Tibial nerve (tissue), 4 donors: ENCODE measurements at regions not wholly inside any gene's neighbourhood (a gene's known extent, or its start where the extent isn't known, plus 50 kb on each side); places are given as distances from the start of the nearest gene placed in this dataset.

ENCODE experiments used
- DNase-seq, 2 donors: peaks; one replicate each; pipeline ENCODE4 v3.0.0-alpha.2; 2019; ENCODE audit warnings: low spot score in 2 of 2
- H3K27ac ChIP-seq, 4 donors: fragments of 200-600 bp; sonication (generic) in 3 of 4; one replicate each; pipeline ENCODE4 v1.5.1; 2017 to 2019; ENCODE audit warnings: mild to moderate bottlenecking in 1 of 4
- H3K27me3 ChIP-seq, 2 donors: fragments of 200-600 bp; sonication (generic) in 1 of 2; one replicate each; pipeline versions ENCODE4 v1.5.1 to v1.6.0; 2017 to 2019
- H3K36me3 ChIP-seq, 3 donors: fragments of 200-600 bp; sonication (generic); one replicate each; pipeline ENCODE4 v1.5.1; 2018 to 2019
- H3K4me1 ChIP-seq, 4 donors: fragments of 200-600 bp; sonication (generic) in 3 of 4; one replicate each; pipeline ENCODE4 v1.5.1; 2017 to 2019
- H3K4me3 ChIP-seq, 4 donors: fragments of 200-600 bp; sonication (generic) in 3 of 4; one replicate each; pipeline ENCODE4 v1.5.1; 2017 to 2019; ENCODE audit warnings: mild to moderate bottlenecking in 1 of 4, moderate library complexity in 1 of 4
- H3K9me3 ChIP-seq, 4 donors: fragments of 200-600 bp; sonication (generic) in 3 of 4; one replicate each; pipeline ENCODE4 v1.5.1; 2017 to 2019
- EP300 ChIP-seq, 2 donors: sonication (generic); formaldehyde crosslinking; IDR thresholded peaks; one replicate each; pipeline ENCODE4 v1.6.1; 2017; ENCODE audit warnings: antibody characterized with exemption in 2 of 2, mild to moderate bottlenecking in 1 of 2
- POLR2A ChIP-seq, 2 donors: fragments of 450-650 bp; IDR thresholded peaks; one replicate each; pipeline ENCODE4 v1.6.1; 2017; ENCODE audit warnings: antibody characterized with exemption in 2 of 2, mild to moderate bottlenecking in 2 of 2, moderate library complexity in 2 of 2
- WGBS, 2 donors: methylation state at CpG; one replicate each; pipeline ENCODE4 v1.1.5; 2018; 5-methylcytosine and 5-hydroxymethylcytosine counted together
- TF ChIP-seq, protein P1 (sequence below), 5 experiments: fragments of 200-600 bp in 3 of 5; fragments of 450-650 bp in 2 of 5; sonication (generic) in 3 of 5; IDR thresholded peaks; one replicate each; pipeline ENCODE4 v1.5.1; 2016 to 2019; ENCODE audit warnings: antibody characterized with exemption in 5 of 5, mild to moderate bottlenecking in 3 of 5, moderate library complexity in 2 of 5

DNA sequence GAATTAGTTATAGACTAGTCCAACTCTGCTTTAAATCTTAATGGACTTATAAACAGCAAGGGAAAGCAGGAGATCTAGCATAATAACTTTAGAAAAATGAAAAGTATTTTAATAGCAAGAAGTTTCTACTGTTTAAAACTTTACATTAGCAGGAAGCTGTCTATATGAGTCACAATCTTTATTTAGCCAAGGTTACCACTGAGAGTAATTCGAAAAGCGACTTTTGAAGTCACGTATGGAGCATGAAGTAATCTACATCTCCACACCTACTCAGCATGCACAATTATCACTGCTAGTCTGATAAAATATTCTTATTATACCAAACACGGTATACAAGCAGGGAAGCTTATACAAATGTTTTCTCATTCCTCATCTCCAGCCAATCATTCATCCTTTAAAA lies 515.4 kb upstream of the SOX11 start:
- Histone ChIP-seq H3K36me3 (no peaks in the 10 kb centered on the region), H3K4me3 (no peak overlapping the region), H3K27me3 (no peaks in the 10 kb centered on the region), H3K9me3 (peaks cover 0 to 2% (median 0%) of the 10 kb centered on the region in 4 donors), H3K27ac (no peak overlapping the region), H3K4me1 (no peaks in the 10 kb centered on the region)
- DNase-seq, result no peak
- WGBS, 2 donors, result 63 to 78% methylated on average over 4 of the region's 4 CpGs
- TF ChIP-seq POLR2A (IDR thresholded peaks at IDR 0.05), result no peak
- TF ChIP-seq EP300 (IDR thresholded peaks at IDR 0.05), result no peak

GRCh38 chr2:5183031-5183430 lies 509.2 kb upstream of the SOX11 start:
- Histone ChIP-seq H3K27me3 (no peaks in the 10 kb centered on the region), H3K36me3 (no peaks in the 10 kb centered on the region), H3K27ac (no peak overlapping the region), H3K9me3 (peaks cover 0 to 2% (median 0%) of the 10 kb centered on the region in 4 donors), H3K4me1 (no peaks in the 10 kb centered on the region), H3K4me3 (no peak overlapping the region)
- no peak for TF ChIP-seq EP300 (IDR thresholded peaks at IDR 0.05)
- TF ChIP-seq POLR2A (IDR thresholded peaks at IDR 0.05), result no peak
- TF ChIP-seq, protein P1, sequence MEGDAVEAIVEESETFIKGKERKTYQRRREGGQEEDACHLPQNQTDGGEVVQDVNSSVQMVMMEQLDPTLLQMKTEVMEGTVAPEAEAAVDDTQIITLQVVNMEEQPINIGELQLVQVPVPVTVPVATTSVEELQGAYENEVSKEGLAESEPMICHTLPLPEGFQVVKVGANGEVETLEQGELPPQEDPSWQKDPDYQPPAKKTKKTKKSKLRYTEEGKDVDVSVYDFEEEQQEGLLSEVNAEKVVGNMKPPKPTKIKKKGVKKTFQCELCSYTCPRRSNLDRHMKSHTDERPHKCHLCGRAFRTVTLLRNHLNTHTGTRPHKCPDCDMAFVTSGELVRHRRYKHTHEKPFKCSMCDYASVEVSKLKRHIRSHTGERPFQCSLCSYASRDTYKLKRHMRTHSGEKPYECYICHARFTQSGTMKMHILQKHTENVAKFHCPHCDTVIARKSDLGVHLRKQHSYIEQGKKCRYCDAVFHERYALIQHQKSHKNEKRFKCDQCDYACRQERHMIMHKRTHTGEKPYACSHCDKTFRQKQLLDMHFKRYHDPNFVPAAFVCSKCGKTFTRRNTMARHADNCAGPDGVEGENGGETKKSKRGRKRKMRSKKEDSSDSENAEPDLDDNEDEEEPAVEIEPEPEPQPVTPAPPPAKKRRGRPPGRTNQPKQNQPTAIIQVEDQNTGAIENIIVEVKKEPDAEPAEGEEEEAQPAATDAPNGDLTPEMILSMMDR (IDR thresholded peaks at IDR 0.05), result no peak
- no peak for DNase-seq
- 71 to 79% methylated on average over 5 of the region's 5 CpGs for WGBS, 2 donors

DNA sequence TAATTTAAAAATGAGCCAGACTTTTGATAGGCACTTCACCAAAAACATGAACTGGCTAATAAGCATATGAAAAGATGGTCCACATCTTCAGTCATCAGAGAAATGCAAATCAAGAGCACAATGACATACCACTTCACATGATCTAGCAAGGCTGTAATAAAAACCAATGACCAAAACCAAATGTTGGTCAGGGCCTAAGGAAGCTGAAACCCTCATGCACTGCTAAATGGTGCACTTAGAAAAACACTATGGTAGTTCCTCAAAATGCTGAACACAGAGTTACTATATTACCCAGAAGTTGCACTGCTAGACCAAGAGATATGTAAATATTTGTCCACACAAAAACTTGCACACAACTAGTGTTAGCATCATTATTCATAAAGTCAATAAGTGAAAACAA lies 504.9 kb upstream of the SOX11 start:
- Histone ChIP-seq H3K9me3 (no peaks in the 10 kb centered on the region), H3K27ac (no peak overlapping the region), H3K36me3 (no peaks in the 10 kb centered on the region), H3K4me3 (no peak overlapping the region), H3K4me1 (no peaks in the 10 kb centered on the region), H3K27me3 (no peaks in the 10 kb centered on the region)
- DNase-seq, result no peak
- TF ChIP-seq, protein P1 (IDR thresholded peaks at IDR 0.05), result no peak
- TF ChIP-seq EP300 (IDR thresholded peaks at IDR 0.05) (no peak), POLR2A (IDR thresholded peaks at IDR 0.05) (no peak)

GRCh38 chr2:5188636-5189035 lies 503.5 kb upstream of the SOX11 start:
- TF ChIP-seq, protein P1 (IDR thresholded peaks at IDR 0.05), result no peak
- no peak for TF ChIP-seq EP300 (IDR thresholded peaks at IDR 0.05)
- TF ChIP-seq POLR2A (IDR thresholded peaks at IDR 0.05), result no peak
- WGBS, 2 donors, result 37 to 40% methylated on average over 5 of the region's 5 CpGs
- no peaks in the 10 kb centered on the region for H3K36me3 ChIP-seq

DNA sequence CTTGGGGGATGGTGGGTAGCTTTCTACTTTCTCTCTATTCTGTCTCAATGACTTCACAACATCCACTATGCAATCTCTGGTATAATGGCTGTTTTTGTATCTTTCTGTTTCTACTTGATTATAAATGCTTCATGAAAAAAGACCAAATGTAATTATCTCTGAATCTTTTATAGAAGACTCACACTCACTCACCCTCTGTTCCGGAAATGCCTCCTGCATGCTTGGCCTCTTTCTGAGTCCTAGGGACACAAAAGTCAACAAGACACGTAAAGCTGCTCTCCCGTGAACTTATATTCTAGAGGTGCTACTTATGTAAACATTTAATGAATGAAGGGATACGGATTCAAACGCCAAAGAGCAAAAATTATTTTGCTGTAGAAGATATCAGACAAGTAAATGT lies 502.2 kb upstream of the SOX11 start:
- Histone ChIP-seq H3K27ac (no peak overlapping the region), H3K27me3 (no peaks in the 10 kb centered on the region), H3K4me3 (no peak overlapping the region), H3K9me3 (no peaks in the 10 kb centered on the region), H3K36me3 (no peaks in the 10 kb centered on the region), H3K4me1 (no peaks in the 10 kb centered on the region)
- WGBS, 2 donors, result 40 to 51% methylated on average over 5 of the region's 5 CpGs
- DNase-seq, result no peak
- TF ChIP-seq POLR2A (IDR thresholded peaks at IDR 0.05) (no peak), EP300 (IDR thresholded peaks at IDR 0.05) (no peak)
- TF ChIP-seq, protein P1 (IDR thresholded peaks at IDR 0.05), result no peak

More at GRCh38 chr2:5188636-5189035, 503.5 kb upstream of the SOX11 start:
- Histone ChIP-seq H3K4me1 (no peaks in the 10 kb centered on the region), H3K27ac (no peak overlapping the region), H3K4me3 (no peak overlapping the region), H3K9me3 (no peaks in the 10 kb centered on the region), H3K27me3 (no peaks in the 10 kb centered on the region)
- DNase-seq, result no peak

GRCh38 chr2:5195636-5196035 lies 496.5 kb upstream of the SOX11 start:
- H3K9me3 ChIP-seq, result no peaks in the 10 kb centered on the region
- no peak for TF ChIP-seq EP300 (IDR thresholded peaks at IDR 0.05)
- TF ChIP-seq POLR2A (IDR thresholded peaks at IDR 0.05), result no peak
- TF ChIP-seq, protein P1 (IDR thresholded peaks at IDR 0.05), result no peak
- DNase-seq, result no peak
- H3K27ac ChIP-seq, result no peak overlapping the region
- no peak overlapping the region for H3K4me3 ChIP-seq
- no peaks in the 10 kb centered on the region for H3K27me3 ChIP-seq
- no peaks in the 10 kb centered on the region for H3K4me1 ChIP-seq
- 66 to 79% methylated on average over 1 of the region's 1 CpG for WGBS, 2 donors
- H3K36me3 ChIP-seq, result no peaks in the 10 kb centered on the region
